ENCODE measurements at regions not wholly inside any gene's neighbourhood (a gene's known extent, or its start where the extent isn't known, plus 50 kb on each side); places are given as distances from the start of the nearest gene placed in this dataset.

- TF ChIP-seq FOXP2 (optimal IDR thresholded peaks at IDR 0.05; ENCODE audit: control extremely low read depth, extremely low read length, insufficient read depth) (no peak), EZH2 (IDR thresholded peaks at IDR 0.05) (no peak)
Measured at GRCh38 chr1:199784138-199784895, 243.2 kb upstream of the NR5A2 start.

All from SK-N-MC (cell line).